Hypothalamus (tissue), 51 donors: ENCODE measurements at regions not wholly inside any gene's neighbourhood (a gene's known extent, or its start where the extent isn't known, plus 50 kb on each side); places are given as distances from the start of the nearest gene placed in this dataset.

Experiments
- DNase-seq, 51 donors: peaks; one replicate each; lab custom pipeline; 2025; lab: John Stamatoyannopoulos, UW

DNA sequence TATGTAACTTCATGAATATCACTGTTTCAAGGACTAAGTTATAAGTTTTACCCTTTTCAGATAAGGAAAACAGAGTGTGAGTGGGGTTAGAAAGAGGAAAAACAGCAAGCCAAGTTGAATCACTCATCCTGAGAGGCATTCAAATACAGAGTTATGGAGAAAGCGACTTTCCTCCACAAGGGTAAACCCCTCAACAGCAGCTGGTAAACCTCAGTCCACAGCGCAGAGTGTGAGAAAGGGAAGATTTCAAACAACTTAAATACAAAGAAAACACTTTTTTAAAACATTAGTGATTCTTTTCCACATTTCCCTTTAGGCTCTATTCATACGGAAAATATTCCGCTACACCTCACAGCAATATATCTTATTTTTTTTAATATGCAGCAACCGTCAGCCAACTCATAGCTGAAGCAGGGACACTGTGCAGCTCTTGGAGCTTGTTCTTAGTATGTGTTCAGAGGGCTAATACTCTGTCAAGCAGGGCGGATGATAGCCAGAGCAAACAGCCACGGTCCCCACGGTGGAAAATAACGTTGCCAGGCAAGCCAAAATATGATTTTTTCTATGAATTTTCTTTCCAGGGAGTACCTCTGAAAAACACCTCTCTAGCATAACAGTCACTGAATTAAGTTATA is 488.9 kb upstream of the FAT1 start:
- no peak for DNase-seq

DNA sequence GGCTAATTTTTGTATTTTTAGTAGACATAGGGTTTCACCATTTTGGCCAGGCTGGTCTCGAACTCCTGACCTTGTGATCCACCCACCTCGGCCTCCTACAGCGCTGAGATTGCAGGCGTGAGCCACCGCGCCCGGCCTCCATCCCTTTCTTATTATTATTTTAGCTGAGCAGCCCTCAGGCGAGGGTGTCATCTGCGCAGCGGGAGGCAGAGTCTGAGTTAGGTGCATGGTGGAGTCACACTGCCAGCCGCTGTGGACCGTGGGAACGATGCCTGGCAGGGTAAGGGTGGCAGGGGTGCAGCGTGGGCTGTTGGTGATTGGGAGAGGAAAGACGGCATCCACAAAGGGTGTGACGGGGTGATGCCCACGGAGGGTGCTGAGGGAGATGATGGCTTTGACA is 491.8 kb upstream of the FAT1 start:
- DNase-seq: no peak

DNA sequence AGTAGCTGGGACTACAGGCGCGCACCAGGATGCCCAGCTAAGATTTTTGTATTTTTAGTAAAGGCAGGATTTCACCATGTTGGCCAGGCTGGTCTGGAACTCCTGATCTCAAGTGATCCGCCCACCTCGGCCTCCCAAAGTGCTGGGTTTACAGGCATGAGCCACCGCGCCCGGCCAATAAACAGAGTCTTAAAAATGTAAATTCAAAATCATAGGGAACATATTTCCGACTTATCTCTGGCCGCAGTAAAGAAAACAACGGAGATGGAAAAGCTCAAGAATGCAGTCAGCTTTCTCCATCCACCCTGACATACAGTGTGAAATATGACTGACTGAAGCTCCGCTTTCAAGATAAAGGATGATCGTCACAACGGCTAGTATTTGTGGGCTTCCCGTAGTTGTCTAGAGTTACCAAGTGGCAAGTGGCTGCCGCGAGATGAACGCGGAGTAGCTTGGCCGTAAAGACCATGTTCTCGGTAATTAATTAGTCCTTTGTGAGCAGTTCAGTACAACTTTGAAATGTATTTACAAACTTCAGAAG is 495.1 kb upstream of the FAT1 start:
- no peak for DNase-seq

DNA sequence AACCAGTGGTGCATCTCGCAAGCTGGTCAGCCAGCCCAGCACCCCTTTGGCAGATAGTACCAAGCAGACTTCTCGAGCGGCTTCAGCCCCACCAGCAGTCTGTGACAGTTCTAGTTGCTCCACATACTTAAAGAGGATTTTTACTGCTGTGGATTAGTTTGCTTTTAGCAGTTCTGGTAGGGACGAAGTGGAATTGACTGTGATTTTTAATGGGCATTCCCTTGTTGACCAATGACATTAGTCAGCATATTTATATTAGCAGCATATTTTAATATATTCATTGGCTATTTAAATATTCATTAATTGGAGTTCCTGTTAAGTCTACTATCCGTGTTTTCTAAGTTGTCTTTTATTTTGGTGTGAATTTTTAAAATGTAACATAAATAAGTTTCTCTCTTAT is 500.9 kb upstream of the FAT1 start:
- no peak for DNase-seq

DNA sequence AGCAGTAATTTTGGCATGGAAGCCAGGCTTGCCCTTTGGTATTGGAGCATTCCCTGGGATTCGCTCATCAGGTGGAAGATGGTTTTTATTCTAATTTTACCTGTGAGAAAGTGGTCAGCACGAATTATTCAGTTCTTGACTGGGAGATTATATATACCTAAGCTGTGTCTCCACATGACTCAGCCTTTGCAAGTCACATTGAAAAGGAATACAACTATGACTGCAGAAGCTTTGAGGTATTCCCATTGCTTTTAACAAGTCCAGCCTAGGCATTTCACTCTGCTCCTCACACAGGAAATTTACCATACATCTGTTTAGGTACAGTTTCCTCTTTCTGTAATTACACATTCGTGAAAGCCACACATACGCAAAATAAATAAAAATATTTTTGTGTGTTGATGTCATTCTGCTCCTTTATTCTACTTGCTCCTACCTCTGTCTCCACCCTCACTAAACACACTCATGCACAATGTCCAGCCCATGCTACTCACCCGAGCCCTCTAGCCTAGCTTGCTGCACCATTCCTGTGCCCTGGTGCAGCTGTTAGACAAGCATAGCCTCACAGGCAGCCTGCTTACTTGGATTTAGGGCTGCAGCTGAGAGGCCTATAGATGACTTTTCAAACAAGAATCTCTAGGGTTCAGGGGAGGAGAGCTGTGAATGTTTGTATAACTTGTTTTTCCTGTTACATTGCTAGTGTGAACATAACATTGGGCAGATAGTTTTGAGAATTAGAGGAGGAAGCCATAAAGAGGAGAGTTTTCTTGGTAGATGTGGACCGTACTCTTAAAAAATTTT is 504.4 kb upstream of the FAT1 start:
- DNase-seq: no peak

DNA sequence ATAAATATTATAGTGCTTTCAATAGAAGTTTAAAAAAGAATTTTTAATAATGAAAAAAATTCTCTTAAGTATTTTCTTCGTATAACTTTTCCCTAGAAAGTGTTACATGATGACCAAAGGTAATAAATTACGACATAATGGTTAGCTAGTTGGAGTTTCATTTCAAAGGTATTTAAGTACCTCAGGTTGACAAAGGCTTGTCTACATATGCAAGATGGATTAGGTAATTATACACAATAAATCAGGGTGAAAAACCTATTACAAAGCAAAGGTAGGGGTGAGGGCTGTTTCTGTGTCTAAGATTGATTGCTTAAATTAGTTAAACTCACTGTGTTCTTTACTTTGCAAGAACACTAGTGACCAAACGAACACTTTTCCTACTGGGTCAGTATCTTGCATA is 508.5 kb upstream of the FAT1 start:
- DNase-seq: no peak

DNA sequence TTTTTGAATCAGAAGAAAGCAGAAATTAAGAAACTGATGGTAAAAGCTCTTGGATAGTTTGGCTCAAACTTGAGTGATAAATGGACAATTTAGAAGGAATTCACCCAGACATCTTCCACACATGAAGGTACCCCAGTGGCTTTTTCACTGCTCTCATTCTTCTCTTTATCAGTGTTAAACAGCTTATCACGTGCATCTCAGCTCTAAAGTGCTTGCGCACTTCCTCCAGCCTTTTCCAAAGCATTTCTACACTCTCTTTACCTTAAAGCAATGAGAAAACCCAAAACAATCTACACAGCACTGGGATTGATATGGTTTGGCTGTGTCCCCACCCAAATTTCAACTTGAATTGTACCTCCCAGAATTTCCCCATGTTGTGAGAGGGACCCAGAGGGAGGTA is 509.1 kb upstream of the FAT1 start:
- no peak for DNase-seq

DNA sequence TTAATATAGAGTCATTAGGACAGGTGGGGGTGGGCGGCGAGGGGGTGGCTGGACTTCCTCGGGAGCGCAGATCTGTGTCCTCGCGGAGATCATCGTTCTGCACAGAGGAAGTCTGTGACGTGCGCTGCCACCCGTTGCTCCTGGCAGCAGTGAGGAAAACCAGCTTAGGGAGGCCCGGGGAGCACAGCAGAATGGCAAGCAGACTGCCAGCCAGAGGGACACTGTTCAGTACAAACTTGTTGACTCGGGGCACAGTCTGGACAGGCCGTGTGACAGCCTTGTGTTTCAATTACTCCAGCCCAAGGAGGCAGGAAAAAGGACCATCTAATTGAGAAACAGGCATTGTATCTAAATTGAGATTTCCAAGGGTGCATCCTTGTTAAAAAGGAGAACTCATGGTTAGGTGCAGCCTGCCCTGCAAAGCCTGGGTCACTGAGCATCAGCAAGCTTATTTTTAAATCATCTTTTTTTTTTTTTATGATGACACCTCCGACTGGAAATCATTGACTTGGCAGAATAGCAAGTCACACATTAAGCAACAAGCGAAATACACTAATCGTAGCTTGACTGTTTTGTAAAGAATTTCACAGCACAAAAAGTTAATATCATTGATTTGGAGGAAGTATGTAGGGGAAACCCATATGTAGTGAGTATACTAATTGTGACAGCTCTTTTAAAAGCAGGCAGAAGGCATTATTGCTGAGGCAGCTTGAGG is 512.0 kb upstream of the FAT1 start:
- peak in 42 of 51 donors; percentile 0 to 83 (median 38) for DNase-seq

DNA sequence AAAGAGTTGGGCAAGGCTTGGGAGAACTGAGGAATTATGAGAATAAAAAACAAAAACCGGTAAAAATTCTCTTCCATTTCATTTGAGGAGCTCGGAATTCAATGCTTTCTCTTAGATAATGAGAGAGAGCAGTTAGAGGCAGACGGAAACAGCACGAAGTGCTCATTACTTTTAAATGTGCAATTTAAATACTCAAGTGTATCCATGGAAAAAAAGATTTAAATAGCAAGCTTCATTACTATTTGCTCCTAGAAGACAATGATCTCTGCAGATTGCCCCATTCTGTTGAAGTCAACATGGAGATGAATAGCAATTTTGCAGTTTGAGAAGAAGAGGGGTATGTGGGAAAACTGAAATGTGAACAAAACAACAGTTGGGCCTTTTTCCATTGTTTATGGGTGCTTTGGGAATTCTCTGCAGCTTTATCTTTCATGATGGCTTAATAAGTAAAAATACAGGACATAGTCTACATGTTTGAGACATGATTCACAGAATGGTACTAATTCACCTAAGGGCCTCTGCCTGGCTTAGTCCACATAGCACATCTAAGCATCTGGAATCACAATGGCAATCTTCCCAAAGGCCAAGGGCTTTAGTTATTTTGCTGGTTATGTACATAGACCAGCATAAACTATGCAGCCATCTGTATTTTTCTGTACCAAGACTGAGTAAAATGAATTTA is 512.7 kb upstream of the FAT1 start:
- no peak for DNase-seq

DNA sequence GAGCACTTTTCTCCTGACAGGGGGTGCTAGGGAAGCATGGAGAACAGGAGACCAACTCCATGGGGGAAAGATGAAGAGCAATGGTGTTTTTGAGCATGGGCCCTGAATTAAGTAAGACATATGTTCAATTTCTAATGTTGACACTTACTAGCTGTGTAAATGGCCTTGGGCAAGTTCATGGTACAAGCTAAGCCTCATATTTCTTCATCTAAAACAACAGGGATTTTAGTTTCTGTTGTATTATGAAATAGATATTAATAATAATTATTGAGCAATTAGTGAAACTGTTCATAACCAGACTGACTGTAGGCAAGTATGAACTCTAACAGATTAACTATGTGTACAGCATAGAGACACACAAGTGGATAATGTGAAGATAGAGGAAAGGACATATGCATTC is 515.0 kb upstream of the FAT1 start:
- DNase-seq: no peak

DNA sequence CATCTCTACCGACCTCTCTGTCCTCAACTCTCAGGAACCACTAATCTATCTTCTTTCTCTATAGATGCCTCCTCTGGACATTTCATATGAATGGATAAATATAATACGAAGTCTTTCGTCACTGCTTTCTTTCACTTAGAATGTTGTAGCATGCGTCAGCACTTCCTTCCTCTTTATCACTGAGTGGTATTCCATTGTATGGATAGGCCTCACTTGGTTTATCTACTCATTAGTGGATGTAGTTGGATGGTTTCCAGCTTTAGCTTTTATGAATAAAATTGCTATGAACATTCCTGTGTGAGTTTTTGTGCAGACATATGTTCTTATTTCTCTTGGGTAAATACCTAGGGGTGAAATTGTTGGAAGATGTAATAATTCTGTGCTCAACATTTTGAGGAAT is 528.2 kb upstream of the FAT1 start:
- DNase-seq: no peak

DNA sequence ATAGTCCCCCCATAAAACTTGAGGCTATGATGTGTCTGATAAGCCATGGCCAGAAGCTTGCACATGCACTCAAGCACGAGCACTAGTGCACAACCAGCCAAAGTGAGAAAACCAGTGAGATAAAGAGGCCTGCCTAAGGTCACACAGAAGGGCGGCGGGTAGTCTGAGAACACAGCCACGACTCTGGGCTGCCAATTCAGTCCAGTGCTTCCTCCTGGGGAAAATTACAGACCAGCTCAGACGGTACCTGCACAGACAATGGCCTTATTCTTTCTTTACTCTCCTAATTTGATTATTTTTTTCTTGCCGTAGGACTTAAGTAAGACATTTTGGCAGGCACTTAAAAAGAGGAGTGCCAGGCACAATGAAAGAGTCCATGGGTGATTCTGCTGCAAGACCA is 533.2 kb upstream of the FAT1 start:
- DNase-seq: no peak

DNA sequence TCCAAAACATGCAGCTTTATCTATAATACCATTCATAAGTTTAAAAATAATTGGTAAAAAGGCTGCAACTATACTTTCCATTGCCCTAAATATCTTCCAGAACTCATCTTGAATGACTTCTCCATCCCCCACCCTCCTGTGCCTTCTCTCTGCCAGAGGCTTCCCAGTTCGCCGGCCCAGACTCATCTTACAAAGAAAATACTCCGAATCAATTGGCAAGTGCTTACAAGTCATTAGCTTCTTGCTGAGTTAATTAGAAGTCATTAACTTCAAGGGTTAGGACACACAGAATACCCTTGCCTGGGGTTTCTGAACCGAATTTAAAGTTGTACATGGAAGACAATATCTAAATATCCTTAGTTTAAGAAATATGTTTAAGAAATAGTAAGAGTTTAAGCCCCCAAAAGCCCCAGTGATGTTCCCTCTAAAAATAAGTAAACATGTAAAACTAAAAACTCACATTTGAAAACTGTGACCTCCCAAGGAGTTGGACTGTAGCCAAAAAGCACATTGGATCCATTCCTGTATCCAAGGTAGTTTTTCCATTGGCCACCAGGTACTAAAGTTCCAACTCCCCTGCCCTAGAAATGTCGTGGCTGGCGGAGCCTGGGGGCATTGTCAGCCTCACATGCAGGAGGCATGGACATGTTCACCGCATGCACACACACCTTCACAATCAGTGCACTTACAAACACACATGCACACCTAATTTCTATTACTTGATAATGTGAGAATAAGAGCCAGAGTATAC is 535.2 kb upstream of the FAT1 start:
- DNase-seq: no peak

DNA sequence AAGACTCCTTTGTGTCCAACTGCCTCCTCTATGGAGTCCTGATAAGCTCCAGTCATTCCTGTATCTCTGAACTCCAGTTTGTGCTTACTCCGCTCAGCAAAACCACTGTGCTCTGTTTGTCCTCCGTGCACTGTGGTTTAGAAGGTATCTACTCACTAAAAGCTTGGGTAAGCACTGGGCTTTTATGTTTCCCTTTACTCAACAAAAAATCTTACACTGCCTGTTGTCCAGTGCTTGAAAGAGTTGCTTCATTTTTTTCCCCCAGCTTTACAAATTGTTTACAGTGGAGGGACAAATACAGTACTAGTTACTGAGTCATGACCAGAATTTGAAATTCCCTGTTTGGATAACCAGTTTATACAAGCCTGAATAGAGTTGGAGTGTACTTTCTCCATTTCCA is 545.3 kb upstream of the FAT1 start:
- DNase-seq: no peak

DNA sequence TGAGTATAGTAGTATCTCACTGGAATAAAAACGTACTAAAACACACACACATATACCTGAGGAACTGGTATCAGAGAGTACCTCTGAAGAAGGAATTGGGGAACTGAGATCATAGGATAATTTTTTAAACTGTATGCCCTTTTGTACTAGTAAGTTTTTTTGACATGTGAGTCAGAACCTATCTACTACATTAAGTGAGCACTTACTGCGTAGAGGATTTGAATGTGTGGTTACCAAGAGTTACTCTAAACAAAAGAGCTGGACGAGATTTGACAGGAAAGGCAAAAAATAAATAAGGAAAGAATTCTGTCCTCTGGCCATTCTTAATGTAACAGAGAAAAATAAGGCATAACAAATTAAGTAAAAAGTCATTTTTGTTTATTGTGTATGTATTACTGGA is 546.5 kb upstream of the FAT1 start:
- no peak for DNase-seq

DNA sequence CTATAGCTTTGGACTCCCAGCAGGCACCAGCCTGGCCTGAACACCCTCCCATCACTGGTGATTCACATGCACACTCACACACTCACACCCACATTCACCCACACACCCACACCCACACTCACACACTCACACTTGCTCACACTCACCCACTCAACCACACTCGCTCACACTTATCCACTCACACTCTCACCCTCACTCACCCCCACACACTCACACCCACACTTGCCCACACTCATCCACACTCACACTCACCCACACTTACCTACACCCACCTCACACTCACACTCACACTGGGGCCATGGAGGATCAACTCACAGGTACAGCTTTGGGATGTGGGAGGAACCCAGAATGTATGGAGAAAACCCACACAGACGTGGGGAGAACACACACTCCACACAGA is 548.2 kb upstream of the FAT1 start:
- no peak for DNase-seq

DNA sequence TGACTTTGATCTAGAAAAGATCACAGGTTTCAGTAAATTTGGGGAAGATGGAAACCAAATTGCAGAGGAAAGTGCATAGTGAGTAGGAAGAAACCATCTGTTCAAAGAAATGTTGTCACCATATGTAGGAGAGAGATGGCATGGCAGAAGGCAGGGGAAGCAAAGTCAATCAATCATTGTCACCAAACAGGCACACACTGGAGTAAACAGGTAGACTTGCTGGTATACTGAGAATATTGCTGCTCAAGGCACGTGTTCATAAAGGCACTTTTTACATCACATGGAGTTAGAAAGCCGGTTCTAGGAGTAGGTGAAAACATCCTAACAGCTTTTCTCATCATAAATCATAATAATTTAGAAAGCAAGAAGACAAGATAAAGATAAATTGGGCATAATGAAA is 550.5 kb upstream of the FAT1 start:
- DNase-seq: no peak

DNA sequence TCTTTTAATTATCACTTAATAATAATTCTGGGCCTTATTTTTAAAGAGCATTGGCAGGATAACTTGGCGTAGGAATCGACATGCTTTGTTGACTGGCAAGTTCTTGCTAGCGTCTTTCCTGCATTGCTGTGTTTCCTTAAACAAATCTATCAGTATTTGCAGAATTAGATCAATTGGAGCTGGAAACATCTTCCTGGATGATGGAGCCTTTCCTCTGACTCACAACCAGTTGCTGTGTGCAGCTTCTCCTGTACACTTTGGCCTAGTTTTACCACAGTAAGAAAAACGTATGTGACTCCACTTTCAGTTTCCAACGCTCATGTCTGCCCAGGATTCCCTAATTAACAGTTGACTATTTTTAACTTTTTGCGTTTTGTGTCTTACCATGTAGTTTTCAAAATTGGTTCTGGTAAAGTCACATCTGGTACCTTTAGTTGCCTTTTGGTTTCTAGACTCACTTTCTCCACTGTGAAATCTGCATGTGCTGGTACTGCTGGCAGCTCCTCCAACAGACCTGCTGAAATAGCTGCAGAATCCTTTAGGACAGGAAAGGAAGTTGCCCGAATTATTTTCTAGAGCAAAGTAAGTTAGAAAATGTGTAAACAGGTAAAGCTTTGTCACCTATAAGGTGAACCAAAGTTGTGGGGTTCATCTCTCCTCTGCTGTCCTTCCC is 553.2 kb upstream of the FAT1 start:
- DNase-seq: no peak

DNA sequence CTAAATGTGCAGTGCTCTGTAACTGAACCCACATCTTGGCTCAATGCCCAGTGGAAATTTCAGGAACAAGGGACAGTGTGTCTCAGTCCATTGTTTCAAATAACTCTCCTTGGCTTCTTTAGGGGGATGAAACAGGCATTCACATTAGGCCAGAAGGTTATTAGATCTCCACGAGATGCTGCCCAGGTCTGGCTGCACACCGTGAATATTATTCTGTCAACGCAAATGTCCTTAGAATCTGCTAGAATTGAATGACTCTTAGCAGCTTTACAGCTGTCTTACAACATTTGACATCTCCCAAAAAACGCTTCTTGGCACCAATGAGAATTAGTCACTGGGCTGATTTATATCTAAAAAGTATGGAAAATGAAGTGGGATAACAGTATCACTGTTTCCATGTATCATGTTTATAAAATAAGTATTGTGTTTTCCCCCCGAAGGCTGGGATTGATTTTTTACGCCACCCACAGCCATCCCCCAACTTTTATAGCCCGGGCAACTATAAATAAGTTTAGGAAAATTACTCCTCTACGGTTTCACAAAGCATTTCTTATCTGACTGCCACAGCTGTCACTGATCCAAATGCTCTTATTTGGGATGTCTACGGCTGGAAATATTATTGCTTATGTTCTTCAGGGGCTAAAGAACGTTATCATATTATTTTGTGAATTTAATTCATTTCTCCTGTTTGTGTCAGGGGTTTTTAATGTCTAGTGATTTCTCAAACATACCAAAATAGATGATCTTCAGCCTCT is 559.7 kb upstream of the FAT1 start:
- no peak for DNase-seq
